Activated naive CD4-positive, alpha-beta T cell treated with Interleukin-2 at 50 U/mL for 16 hours (primary cell): ENCODE measurements at regions not wholly inside any gene's neighbourhood (a gene's known extent, or its start where the extent isn't known, plus 50 kb on each side); places are given as distances from the start of the nearest gene placed in this dataset.

ENCODE experiments used
- DNase-seq: peaks from one replicate; pipeline ENCODE4 v3.0.0-alpha.2; 2020

DNA sequence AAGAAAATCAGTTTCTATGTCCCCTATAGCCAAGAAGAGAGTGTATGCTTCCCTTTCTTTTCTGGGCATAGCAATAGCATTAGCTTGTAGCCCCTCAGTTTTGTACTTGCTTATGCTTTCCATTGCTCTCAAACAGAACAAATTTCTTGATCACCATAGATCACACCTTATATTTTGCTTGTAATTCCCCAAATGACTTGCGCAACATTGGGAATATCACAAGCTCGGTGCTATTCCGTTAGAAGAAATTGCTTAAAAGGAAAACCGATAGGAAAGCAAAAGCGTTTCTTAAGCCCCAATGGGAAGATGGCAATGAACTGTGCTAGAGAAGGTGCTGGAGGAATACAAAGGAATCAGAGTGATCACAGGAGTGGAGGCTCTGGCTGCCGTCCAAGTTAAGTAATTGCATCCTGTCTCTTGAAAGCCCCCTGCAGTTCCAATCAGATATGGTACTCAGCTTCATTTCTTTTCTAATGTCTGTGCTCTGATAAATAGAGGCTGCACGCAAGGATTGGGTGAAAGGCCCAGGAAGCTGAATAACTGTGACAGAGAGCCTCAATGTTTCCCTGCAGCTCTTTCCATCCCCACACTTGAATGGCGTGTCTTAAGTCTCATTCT is 182.1 kb upstream of the KIRREL3 start:
- no peak for DNase-seq

DNA sequence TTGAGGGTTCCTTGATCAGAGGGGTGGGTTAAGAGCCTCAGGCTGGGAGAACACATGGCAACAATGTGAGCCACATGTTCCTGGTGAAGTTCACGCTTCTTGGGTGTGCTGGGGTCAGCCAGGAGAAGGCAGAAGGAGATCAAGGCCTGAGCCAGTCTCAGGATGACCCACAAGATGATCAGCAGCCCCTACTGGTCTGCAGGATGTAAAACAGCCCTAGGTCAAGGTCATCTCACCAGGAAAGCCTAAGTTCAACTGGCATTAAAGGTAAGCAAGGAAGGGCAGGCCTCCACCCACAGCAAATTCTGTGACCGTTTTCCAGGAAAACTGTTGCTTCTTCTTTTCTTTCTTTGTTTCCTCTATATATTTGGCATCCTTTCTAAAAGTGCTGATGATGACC is 156.7 kb upstream of the KIRREL3 start:
- DNase-seq: no peak

DNA sequence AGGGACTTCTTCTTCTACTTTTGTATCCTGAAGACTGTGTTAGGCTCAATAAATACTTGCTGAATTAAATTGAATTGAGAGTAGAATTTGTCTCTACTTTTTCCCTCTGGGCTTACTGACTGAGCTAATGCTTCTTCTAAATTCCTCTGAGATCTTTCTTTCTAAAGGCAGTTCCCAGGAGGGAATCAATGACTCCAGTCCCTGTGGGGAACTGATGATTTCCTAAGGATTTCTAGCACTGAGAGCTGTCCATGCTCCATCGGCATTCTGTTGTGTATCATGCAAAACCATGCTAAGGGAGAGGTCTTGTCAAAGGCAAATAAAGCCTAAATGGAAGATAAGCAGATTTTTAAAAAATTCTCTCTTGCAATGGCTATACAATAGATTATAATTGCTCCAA is 148.8 kb upstream of the KIRREL3 start:
- no peak for DNase-seq

DNA sequence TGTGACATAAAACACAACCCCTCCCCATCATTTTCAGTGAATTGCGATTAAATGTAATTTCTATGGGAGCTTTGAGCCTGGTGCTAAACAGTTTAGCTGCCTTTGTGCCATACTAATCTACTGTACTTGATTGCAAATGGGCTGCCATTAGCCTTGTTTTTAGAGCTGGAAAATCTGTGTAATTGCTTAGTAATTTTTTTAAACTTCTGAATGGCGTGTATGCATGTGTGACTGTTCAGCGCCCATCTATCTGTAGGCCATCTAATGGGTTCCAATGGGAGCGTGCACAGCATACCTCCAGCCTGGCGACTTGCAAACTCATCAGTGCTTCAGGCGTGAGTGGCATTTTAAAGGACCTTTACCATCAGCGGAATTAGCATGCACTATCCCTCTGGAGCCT is 142.7 kb upstream of the KIRREL3 start:
- no peak for DNase-seq

DNA sequence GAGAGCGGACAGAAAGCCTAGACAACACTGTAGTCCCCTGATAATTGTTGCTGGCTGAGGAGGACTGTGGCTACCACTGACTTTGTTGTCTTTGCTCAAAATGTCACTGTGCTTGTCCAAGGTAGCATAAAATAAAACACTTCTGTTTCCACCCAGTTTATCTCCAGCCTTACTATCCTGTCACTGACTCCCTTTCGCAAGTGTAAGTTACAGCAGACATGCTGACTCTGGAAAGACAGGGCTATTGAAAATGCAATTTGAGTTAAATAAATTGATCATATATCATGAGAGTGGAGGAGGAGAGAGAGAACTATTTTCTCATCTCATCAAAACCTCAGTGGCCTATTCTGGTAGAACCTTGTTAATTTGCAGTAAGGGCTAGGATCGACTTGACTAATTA is 138.0 kb upstream of the KIRREL3 start:
- DNase-seq: no peak

DNA sequence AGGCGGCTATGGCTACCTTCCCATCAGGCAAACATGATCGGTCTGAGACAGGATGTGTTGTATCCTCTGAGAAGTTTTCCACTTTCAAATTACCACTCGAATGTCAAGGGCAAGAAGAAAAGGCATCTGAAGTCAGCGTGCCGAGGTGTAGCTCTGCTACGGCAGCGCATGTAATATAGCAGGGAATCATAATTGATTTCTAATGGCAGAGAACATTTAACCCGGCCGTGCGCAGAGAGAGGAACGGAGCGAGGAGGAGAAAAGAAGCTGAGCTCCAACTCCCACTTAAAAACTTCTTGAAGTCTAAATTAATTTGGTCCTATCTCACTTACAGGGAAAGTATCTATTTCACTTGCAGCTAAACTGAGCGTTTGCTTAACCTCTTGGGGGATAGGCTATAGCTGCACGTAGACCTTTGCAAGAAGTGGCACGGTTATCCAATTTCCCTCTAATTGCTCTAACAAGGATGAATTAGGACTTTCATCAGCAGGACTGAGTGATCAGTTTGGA is 137.3 kb upstream of the KIRREL3 start:
- no peak for DNase-seq

DNA sequence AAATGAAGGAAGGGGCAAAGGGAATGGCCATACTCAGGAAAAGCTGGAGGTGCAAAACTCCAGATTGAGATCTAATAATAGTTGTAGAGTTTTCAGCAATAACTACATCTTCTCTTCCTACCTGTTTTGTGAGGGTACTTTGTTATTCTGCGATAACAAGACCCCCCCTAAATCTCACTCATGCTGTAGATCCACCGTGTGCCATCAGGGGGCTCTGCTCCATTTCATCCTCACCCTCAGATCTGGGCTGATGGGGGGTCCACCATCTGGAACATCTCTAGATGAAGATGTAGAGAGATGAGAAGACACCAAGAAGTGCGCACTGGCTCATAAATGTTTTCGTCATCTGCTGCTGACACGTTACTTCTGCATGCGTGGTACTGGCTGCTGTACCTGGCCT is 135.9 kb upstream of the KIRREL3 start:
- DNase-seq: no peak

DNA sequence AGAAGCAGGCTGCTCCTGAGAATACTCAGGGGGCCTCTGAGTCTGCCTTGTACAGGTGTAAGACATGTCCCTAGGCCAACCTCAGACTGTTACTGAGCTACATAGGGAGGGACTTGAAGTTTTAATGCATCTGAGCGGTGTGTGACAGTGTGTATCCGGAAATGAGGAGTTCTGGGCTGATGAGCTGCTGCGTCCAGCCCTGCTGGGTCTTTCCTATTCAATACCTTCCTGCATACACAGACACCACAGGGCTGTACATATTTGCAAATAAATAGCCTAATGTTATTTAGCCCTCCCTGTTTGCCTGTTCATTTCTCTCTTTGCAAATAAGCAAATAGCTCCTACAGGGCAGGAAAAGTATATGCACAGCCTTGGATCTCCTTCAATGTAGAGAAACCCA is 134.7 kb upstream of the KIRREL3 start:
- DNase-seq: no peak

DNA sequence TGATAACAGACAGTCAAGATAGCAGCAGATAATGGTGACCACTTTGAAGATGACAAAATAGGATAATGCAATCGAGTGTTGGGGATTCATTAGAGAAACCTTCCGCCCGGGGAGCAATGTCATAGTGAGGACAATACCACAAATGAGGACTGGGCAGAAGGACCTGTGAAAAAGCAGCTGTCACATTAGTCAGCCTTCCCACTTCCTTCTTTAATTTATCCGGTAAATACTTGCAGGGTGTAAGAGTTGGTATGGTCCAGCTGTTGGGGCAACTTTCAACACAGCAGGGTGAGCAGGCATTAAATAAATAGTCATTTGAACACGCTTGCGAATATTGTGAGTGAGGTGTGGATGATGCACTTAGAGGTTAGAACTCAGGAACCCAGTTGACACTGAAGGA is 132.5 kb upstream of the KIRREL3 start:
- DNase-seq: no peak

DNA sequence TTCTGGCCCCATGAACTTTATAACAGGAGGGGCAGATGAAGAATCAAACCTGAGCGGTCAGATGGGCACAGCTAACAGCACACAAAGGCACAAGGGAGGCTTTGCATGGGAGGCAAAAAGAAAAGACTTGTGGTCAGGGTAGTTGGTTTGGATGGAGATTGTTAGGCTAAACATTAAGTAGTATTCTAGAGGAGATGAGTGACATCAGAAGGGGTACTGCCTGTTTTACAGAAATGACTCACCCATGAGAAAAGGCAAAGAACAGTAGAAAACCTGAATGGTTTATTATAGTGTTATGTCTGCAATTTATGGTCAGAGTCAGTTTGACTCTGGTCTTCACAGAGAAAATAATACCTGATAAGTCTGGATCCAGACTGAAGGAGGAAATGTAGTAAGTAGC is 129.8 kb upstream of the KIRREL3 start:
- no peak for DNase-seq

DNA sequence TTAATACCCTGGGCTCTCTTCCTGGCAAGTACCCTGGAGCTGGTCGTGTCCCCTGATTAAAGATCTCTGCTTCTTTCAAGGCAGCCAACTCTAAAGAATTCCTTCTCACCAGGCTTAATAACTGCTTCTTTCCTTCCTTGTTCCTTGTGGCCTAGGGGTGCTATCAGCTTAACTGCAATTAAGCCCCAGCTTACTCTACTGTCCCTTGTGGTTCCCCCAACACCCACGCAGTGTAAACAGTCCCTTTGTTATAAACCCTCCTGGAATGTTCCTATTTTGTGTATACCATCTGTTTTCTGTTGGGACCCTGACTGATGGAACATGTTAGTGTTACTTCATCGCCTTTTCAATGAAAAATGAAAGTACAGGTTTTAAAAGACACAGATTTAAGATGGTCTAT is 126.4 kb upstream of the KIRREL3 start:
- no peak for DNase-seq

DNA sequence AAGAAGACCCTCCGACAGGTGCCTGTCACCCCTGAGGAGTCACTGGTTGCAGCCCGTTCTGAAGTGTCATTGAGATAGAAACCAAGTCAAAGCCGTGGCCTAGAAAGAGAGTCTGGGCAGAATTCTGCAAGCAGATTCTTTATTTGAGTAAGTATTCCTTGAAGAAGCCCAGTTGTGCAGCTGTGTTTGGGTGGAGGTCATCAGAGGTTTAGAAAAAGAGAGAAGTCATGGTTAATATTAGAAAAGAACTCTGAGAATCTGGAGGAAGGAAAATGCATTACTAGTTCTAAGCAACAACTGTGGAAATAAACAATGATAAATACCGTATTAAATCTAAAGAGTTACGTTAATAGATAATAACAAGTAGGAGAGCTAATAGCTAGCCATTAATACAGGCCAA is 118.8 kb upstream of the KIRREL3 start:
- DNase-seq: no peak

DNA sequence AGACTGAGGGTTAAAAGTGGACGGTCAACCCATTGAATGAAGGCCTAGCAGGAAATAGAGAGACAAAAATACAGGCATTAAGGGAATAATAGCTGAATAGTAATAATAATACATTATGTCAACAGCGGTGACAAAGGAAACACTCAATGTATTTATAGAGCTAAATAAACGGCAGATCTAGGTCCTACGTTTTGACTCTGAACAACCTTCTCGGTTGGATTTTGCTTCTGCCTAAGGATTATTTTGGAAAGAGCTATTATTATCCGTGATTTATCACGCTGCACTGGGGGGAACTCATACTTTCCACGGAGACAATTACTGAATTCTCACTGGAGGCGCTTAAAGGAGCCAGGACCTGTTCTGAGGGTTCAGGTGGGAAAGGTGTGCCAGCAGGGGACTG is 118.2 kb upstream of the KIRREL3 start:
- DNase-seq: no peak

DNA sequence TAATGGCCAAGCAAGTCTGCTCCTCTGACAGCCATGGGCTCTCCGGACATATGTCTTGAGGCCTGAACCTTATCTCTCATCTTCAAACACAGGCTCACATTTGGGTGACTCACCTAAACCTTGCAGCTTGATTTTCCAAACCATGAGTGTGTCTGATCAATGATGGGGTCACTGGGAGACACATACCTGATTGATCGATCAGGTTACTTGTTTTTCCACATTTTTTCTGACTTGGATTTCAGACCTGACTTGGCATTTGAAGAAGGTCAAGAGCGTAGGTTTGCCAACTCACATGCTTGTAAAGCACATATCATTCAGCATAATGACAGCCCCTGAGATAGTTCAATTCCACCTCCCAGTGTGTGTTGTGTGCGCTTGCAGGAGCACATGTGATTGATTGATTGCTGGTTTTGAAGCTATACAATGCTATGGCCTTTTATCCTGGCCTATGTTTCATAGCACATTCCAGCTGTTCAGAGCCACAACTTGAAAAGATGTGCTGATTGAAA is 116.7 kb upstream of the KIRREL3 start:
- DNase-seq: no peak

DNA sequence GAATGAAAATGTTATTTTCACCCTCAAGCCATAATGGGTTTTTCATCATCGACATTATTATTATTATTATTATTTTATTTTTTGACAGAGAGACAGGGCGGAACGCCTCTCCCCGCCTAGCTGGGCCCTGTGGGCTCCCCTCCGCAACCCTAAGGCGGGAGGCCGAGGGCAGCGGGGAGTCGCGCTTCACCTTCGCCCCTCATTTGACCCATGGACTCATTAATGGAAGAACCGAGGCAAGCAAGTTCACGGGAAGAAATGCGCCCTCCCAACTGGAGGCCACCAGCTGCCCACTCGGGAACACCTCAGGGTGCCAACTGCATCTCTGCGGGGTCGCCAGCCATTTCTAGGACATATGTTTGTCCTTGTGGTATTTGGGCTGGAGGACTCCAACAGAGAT is 115.3 kb upstream of the KIRREL3 start:
- no peak for DNase-seq

DNA sequence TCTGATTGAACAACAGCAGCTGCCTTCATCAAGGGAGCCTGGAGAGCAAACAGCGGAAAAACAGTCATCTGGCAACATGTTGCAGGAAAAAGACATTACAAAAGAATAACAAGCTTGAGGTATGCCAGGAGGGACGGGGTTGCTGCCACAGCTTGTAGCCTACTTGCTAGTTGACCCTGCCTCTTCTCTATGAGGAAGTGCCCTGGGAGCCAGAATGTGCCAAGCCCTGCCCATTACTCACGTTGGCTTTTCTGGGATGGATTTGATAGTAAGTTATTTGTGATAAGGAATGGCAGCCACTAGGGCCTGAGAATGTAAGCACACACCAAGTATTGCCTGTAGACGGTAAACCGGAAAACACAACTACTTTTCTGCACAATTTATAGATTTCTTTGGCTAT is 113.5 kb upstream of the KIRREL3 start:
- DNase-seq: no peak

DNA sequence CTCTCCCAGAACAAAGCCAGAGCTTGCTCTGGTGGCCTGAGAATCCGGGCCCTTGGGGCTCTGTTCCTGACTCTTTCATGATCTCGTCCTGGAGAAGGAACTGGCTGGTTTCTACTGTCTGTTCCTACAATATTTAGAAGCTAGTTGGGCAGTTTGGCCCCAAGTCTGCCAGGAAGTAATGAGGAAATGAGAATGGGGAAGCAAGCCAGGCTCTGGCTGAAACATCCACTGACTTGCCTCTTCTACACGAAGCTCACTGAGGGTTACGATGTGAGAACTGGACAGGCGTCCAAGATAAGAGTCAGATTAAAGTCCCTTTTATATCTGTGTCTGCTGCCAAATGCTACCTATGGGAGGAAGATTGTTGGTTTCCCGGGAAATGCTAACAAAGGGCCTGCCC is 110.0 kb upstream of the KIRREL3 start:
- DNase-seq: no peak

DNA sequence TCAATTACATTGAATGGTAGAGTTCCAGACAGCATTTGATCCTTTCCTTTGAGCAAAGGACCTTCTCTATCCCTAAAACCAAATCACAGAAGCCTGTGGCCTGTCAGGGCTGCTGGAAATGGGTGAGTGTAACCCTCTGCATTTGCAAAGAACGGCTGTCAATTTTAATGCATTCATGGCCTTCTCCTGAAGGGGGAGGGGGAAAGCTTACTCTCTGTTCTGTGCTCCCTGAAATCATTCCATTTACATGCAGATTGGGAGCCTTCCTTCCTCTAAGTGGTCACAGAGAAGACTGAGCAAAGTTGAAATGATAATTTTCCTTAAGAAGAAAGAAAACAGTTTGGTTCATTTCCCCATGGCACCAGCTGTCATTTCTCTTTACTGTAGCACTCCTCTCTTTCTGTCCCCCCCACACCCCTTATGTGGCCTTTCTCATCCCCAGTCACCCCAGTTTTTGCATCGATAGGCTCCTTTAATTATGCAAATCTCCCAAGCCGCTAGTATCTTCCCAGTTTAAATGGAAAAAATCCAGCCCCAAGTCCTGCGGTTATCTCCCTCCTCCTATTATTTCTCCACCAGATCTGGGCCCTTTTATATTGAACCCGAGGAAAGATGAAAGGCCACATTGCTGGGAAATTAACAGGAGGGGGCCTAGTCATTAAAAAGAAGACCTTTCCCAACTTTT is 109.4 kb upstream of the KIRREL3 start:
- DNase-seq: no peak

DNA sequence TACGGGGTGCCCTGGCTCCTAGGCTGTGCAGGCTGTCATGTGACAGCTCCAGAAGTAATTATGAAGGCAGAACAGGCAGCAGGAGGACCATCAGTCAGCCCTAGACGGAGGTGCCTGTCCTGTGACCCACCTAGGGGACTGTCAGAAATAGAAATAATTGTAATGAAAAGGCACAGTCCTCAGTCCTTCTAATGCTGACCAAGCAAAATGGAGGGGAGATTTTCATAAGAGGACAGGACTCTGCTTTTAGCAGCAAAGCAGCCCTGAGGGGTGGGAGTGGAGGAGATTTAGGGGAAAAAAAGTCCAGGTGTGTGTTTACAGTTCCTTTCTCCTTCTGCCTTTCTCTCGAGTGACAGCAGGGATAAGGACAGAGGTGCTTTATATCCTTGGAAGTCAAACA is 108.3 kb upstream of the KIRREL3 start:
- no peak for DNase-seq

DNA sequence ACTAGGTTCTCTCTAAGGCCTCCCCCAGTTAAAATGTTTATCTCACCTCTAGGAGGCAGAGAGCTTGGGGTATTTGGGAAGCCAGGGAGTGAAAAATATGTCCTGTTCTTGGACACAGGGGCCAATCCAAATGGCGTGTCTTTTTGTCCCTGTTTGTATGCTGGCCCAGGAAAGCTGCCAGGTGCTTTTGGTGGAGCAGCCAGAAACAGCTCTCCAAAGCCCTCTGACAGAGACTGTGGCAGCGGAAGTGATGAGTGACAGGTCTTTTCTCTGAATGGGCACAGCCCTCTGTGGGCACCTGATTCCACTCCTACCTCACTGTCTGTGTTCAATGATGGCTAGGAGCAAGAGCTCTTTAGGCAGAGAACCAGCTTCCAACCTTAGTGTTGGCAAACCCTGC is 106.4 kb upstream of the KIRREL3 start:
- no peak for DNase-seq

DNA sequence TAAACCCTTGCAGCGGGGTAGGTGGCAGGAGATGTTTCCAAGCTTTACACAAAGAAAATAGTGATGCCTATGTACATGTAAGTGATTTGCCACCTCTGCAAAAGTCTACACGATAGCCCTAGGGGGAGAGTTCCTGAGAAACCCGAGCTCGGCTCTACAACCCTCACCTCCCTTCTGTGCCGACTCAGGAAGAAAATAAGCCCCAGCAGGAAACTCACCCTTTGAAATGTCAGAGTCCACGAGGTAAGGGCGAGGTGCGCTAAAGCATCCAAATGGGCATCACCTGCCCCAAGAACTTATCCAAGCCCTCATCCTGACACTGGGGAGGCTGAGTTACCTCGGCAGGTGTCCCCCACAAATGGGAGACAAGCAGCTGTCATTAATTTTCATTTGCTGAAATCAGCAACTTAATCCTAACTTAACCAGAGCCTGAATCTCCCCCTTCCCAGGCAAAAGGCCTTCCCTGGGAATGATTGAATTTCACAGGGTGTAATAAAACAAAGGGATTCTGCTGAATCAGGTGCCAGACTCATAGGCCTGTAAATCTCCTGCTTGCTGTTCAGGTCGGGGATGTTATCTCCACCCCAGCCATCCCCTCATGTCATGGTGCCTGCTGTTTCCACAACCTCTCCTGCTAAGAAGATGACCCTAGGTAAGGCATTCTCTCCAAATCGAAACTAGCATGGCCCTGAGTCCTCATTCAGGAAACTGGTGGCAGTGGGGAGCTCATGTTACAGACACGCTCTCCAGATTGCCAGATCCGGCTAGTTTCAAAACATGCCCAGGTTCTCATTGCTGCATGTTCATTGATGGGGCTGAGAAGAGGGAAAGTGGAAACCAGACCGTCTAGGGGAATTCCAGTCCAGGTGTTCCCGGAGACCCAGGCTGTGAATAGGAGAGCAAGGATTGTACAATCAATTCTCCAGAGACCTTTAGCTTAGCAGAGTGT is 105.3 kb upstream of the KIRREL3 start:
- DNase-seq: no peak

DNA sequence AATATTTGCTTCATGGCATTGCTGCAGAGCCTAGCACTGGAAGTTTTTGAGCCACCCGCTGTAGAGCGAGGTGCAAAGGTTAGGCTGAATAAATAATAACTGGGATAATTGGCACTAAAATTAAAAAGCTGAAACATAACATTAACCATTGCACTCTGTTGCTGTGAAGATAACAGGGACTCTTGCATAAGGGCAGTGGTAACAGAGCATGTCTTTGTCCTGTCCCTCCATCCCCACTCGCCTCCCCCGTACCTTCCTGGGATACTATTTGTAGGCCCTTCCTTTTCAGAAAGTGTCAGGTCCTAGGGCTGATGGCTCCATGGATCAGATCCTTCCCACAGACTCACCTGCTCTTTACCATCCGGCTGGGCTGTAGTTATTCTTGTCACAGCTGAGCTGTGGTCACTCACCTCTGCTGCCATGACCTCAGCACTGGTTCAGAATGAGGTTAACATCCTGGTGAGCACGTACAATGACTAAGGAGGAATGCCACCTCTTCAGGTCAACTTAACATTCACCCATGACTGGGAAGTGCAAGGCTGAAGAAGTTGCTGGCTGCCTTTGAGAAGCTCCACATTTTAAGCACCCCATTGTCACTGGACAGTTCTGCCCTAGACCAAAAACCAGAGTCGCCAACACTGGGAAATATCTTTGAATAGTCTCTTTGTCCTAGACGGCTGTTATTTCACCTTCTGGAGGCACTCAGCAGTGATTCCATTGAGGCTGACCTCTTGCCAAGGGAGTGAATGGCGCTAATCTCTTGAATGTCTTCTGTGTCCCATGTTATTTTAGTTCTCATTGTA is 103.2 kb upstream of the KIRREL3 start:
- no peak for DNase-seq

DNA sequence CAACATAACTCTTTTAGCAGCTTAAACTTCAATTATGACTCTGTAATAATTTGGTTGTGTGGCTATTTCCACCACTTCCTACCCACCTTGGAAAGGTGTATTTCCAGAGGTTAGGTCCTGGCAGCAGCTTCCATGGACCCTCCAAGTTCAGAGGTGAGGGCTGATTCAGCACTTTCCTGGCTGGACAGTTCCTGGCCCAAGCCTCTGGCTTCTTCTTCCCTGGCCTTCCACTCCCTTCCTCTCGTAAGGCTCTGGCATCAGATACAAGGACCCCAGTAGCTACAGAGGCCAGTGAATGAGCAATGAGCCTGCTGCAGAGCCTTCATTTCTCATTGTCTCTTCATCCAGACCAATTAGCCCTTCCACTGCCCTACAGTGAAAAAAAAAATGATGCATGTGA is 98.1 kb upstream of the KIRREL3 start:
- DNase-seq: no peak
